Fibroblast of the aortic adventitia (primary cell): ENCODE measurements at regions not wholly inside any gene's neighbourhood (a gene's known extent, or its start where the extent isn't known, plus 50 kb on each side); places are given as distances from the start of the nearest gene placed in this dataset.

Source experiments
- DNase-seq: peaks from one replicate; pipeline ENCODE4 v3.0.0-alpha.2; 2010; ENCODE audit warnings: low read depth
- H3K4me3 ChIP-seq: 2 replicates; pipeline ENCODE4 v1.5.1; 2011; ENCODE audit warnings: low read depth, mild to moderate bottlenecking, control low read depth, low read length, moderate library complexity
- TF ChIP-seq, protein P1 (sequence below): IDR thresholded peaks from 2 replicates; pipeline ENCODE4 v1.5.1; 2011; ENCODE audit warnings: mild to moderate bottlenecking, low read length, control low read depth, inconsistent platforms; ENCODE audit not compliant: insufficient read depth

DNA sequence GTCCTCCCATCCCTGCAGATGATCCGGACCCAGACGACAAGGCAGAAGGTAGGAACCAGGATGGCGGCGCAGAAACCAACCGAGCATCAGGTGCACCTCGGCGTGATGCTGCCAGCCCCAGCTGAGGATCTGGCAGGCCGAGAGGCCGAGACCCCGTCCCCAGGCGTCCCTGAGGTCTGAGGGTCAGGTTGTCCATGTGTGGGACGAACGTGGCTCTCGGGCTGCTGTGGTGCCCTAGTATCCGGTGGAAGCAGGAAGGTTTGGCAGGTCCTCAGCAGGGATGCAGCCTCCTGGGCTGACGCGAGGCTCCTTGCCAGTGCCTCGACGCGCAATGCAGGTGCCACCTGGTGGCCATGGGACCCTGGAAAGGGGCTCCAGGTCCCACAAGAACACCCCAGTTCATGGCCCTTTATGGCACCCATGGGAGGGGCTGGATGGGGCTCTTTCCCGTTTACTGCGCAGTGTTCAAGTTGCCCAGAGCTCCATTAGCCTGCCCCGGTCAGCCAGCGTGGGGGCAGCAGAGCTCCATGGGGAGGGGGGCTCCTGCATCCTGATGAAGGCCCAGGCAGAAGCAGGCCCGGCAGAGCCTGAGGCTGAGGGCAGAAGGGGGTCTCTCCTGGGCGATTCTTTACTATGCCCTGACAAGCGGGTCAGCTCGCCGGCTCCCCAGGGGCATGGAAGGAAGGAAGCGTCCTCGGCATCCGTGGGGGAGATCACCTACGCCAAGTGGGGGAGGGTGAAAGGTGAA, 129.9 kb downstream of the CTTN start:
- no peak overlapping the region for H3K4me3 ChIP-seq
- no peak for DNase-seq
- TF ChIP-seq, protein P1, sequence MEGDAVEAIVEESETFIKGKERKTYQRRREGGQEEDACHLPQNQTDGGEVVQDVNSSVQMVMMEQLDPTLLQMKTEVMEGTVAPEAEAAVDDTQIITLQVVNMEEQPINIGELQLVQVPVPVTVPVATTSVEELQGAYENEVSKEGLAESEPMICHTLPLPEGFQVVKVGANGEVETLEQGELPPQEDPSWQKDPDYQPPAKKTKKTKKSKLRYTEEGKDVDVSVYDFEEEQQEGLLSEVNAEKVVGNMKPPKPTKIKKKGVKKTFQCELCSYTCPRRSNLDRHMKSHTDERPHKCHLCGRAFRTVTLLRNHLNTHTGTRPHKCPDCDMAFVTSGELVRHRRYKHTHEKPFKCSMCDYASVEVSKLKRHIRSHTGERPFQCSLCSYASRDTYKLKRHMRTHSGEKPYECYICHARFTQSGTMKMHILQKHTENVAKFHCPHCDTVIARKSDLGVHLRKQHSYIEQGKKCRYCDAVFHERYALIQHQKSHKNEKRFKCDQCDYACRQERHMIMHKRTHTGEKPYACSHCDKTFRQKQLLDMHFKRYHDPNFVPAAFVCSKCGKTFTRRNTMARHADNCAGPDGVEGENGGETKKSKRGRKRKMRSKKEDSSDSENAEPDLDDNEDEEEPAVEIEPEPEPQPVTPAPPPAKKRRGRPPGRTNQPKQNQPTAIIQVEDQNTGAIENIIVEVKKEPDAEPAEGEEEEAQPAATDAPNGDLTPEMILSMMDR, result no peak

GRCh38 chr11:70528794-70529580, 130.7 kb downstream of the CTTN start:
- H3K4me3 ChIP-seq, result no peak overlapping the region
- no peak for DNase-seq
- TF ChIP-seq, protein P1, result no peak

- no peak overlapping the region for H3K4me3 ChIP-seq
- no peak for DNase-seq
- TF ChIP-seq, protein P1, result no peak
Measured at GRCh38 chr11:70530010-70530409, 131.7 kb downstream of the CTTN start.

DNA sequence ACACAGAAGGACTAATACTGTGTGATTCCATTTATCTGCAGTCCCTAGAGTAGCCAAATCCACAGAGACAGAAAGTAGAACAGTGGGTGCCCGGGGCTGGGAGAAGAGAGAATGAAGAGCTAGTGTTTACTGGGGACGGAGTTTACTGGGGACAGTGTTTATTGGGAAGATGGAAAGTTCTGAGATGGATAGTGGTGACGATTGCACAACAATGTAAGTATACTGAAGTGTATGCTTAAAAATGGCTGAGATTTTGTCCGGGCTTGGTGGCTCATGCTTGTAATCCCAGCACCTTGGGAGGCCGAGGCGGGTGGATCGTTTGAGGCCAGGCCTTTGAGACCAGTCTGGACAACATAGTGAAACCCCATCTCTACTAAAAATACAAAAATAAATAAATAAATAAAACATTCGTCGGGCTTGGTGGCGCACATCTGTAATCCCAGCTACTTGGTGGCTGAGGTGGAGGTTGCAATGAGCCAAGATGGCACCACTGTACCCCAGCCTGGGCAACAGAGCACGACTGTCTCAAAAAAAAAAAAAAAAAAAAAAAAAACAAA, 132.4 kb downstream of the CTTN start:
- TF ChIP-seq, protein P1, result no peak
- H3K4me3 ChIP-seq, result no peak overlapping the region
- DNase-seq, result no peak

GRCh38 chr11:70531281-70532065, 133.1 kb downstream of the CTTN start:
- TF ChIP-seq, protein P1, result no peak
- DNase-seq, result no peak
- H3K4me3 ChIP-seq, result no peak overlapping the region

GRCh38 chr11:70532066-70532440, 133.7 kb downstream of the CTTN start:
- no peak overlapping the region for H3K4me3 ChIP-seq
- TF ChIP-seq, protein P1, result no peak
- DNase-seq, result no peak
